T-helper 2 cell treated with Interferon-gamma antibody and Interleukin-4, amounts not matched to agents 5 μg/mL and 100 μg/mL, for 36 hours (primary cell): ENCODE measurements at regions not wholly inside any gene's neighbourhood (a gene's known extent, or its start where the extent isn't known, plus 50 kb on each side); places are given as distances from the start of the nearest gene placed in this dataset.

ENCODE experiments used
- DNase-seq: peaks from one replicate; pipeline ENCODE4 v3.0.0; 2021; ENCODE audit warnings: low spot score
- H3K27ac Mint-ChIP-seq: one replicate; pipeline ENCODE4 v1.8.0; 2021; ENCODE audit warnings: mild to moderate bottlenecking, mixed read lengths
- H3K27me3 Mint-ChIP-seq: one replicate; pipeline ENCODE4 v1.8.0; 2021; ENCODE audit warnings: low read depth, mixed read lengths
- H3K36me3 Mint-ChIP-seq: one replicate; pipeline ENCODE4 v1.8.0; 2021; ENCODE audit warnings: low read depth, mixed read lengths
- H3K4me1 Mint-ChIP-seq: one replicate; pipeline ENCODE4 v1.8.0; 2021; ENCODE audit warnings: low read depth, mixed read lengths
- H3K4me3 Mint-ChIP-seq: one replicate; pipeline ENCODE4 v1.8.0; 2022; ENCODE audit warnings: mild to moderate bottlenecking, moderate library complexity, mixed read lengths
- H3K9me3 Mint-ChIP-seq: one replicate; pipeline ENCODE4 v1.8.0; 2021; ENCODE audit warnings: mixed read lengths

GRCh38 chr4:137627739-137628460 is 95.6 kb upstream of the PCDH18 start:
- H3K27ac Mint-ChIP-seq = no peak overlapping the region
- H3K27me3 Mint-ChIP-seq = no peaks in the 10 kb centered on the region
- H3K9me3 Mint-ChIP-seq = no peaks in the 10 kb centered on the region
- H3K4me1 Mint-ChIP-seq = no peaks in the 10 kb centered on the region
- DNase-seq = no peak
- no peak overlapping the region for H3K4me3 Mint-ChIP-seq
- H3K36me3 Mint-ChIP-seq = no peaks in the 10 kb centered on the region

- Mint-ChIP-seq H3K36me3 (no peaks in the 10 kb centered on the region), H3K9me3 (no peaks in the 10 kb centered on the region), H3K27me3 (no peaks in the 10 kb centered on the region), H3K4me3 (no peak overlapping the region), H3K4me1 (no peaks in the 10 kb centered on the region), H3K27ac (no peak overlapping the region)
- no peak for DNase-seq
Observed at GRCh38 chr4:137626942-137627738, 94.8 kb upstream of the PCDH18 start.

DNA sequence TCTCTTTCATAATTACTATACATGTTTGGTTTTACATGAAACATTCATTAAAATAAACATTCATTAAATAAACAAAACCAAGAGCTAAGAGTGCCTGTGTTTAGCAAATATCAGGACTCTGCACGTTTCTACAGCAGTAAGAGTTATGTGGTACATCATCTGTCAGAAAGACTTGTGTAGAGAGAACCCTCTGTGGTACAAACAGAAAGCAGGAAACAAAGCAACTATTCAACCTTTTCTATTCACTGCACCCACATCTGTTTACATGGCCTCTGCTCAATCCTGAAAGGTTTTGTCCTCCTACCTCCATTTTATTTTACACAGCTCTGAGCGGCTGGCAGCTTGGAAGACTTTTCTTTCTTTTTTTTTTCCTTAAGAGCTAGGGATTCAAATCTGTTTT is 90.7 kb upstream of the PCDH18 start:
- H3K27ac Mint-ChIP-seq = no peak overlapping the region
- no peaks in the 10 kb centered on the region for H3K4me1 Mint-ChIP-seq
- no peaks in the 10 kb centered on the region for H3K27me3 Mint-ChIP-seq
- H3K36me3 Mint-ChIP-seq = no peaks in the 10 kb centered on the region
- peaks cover 3% of the 10 kb centered on the region for H3K9me3 Mint-ChIP-seq
- no peak overlapping the region for H3K4me3 Mint-ChIP-seq
- DNase-seq = no peak

GRCh38 chr4:137621056-137621455 is 88.8 kb upstream of the PCDH18 start:
- no peaks in the 10 kb centered on the region for H3K4me1 Mint-ChIP-seq
- no peak for DNase-seq

DNA sequence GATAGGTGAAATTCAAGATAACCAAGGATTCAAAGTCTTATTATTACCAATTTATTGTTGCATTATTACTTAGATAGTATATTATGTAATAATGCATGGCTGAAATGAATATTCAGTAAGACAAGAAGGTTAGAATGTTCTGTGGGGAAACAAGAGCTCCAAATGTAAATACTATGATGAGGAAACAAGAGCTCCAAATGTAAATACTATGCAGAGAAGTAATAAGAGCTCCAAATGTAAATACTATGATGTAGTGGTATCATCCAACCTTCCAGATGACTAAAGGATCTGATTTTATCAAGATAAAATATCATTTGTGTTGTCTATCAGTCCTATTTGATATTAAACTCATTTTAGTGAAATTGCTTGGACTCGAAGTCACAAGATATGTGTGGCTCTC is 82.2 kb upstream of the PCDH18 start:
- no peaks in the 10 kb centered on the region for H3K36me3 Mint-ChIP-seq
- H3K9me3 Mint-ChIP-seq = peaks cover 9% of the 10 kb centered on the region
- H3K27ac Mint-ChIP-seq = no peak overlapping the region
- H3K27me3 Mint-ChIP-seq = no peaks in the 10 kb centered on the region
- no peaks in the 10 kb centered on the region for H3K4me1 Mint-ChIP-seq
- DNase-seq = no peak
- H3K4me3 Mint-ChIP-seq = no peak overlapping the region

More at GRCh38 chr4:137621056-137621455, 88.8 kb upstream of the PCDH18 start:
- Mint-ChIP-seq H3K9me3 (peaks cover 6% of the 10 kb centered on the region), H3K27me3 (no peaks in the 10 kb centered on the region), H3K4me3 (no peak overlapping the region), H3K27ac (no peak overlapping the region), H3K36me3 (no peaks in the 10 kb centered on the region)

GRCh38 chr4:137611998-137612700 is 79.9 kb upstream of the PCDH18 start:
- Mint-ChIP-seq H3K4me1 (no peaks in the 10 kb centered on the region), H3K36me3 (no peaks in the 10 kb centered on the region), H3K27ac (no peak overlapping the region), H3K27me3 (no peaks in the 10 kb centered on the region), H3K4me3 (no peak overlapping the region), H3K9me3 (peaks cover 3% of the 10 kb centered on the region)
- DNase-seq = no peak

GRCh38 chr4:137610960-137611359 is 78.7 kb upstream of the PCDH18 start:
- no peak overlapping the region for H3K27ac Mint-ChIP-seq
- no peak overlapping the region for H3K4me3 Mint-ChIP-seq
- no peak for DNase-seq
- peaks cover 3% of the 10 kb centered on the region for H3K9me3 Mint-ChIP-seq
- no peaks in the 10 kb centered on the region for H3K36me3 Mint-ChIP-seq
- H3K27me3 Mint-ChIP-seq = no peaks in the 10 kb centered on the region
- no peaks in the 10 kb centered on the region for H3K4me1 Mint-ChIP-seq

- Mint-ChIP-seq H3K4me1 (no peaks in the 10 kb centered on the region), H3K27me3 (no peaks in the 10 kb centered on the region), H3K36me3 (no peaks in the 10 kb centered on the region), H3K27ac (no peak overlapping the region), H3K4me3 (no peak overlapping the region), H3K9me3 (peaks cover 5% of the 10 kb centered on the region)
- no peak for DNase-seq
Observed at GRCh38 chr4:137609718-137610430, 77.6 kb upstream of the PCDH18 start.

DNA sequence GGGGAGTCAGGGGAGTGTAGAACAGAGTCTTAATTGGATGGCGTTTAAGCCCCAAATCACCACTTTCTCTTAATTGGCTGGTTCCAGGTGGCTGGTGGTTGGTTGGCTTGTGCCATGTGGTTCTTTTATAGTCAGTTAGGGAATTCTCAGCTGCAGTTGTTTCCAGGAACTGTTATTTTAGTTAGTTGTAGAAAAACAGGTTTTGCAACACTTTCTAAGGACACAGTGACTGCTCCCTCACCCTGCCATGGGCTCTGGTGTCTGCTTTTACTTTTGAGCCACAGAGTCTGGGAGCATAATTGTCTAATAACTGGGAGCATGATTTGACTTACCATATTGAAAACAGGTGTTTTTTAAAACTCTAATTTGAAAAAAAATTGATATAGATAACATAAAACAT is 75.8 kb upstream of the PCDH18 start:
- no peak overlapping the region for H3K27ac Mint-ChIP-seq
- H3K4me1 Mint-ChIP-seq = no peaks in the 10 kb centered on the region
- no peak overlapping the region for H3K4me3 Mint-ChIP-seq
- H3K9me3 Mint-ChIP-seq = peaks cover 4% of the 10 kb centered on the region
- DNase-seq = no peak
- no peaks in the 10 kb centered on the region for H3K27me3 Mint-ChIP-seq
- no peaks in the 10 kb centered on the region for H3K36me3 Mint-ChIP-seq

GRCh38 chr4:137602436-137602835 is 70.1 kb upstream of the PCDH18 start:
- Mint-ChIP-seq H3K9me3 (peaks cover 4% of the 10 kb centered on the region), H3K27me3 (no peaks in the 10 kb centered on the region), H3K27ac (no peak overlapping the region), H3K4me1 (no peaks in the 10 kb centered on the region), H3K36me3 (no peaks in the 10 kb centered on the region), H3K4me3 (no peak overlapping the region)
- DNase-seq = no peak

DNA sequence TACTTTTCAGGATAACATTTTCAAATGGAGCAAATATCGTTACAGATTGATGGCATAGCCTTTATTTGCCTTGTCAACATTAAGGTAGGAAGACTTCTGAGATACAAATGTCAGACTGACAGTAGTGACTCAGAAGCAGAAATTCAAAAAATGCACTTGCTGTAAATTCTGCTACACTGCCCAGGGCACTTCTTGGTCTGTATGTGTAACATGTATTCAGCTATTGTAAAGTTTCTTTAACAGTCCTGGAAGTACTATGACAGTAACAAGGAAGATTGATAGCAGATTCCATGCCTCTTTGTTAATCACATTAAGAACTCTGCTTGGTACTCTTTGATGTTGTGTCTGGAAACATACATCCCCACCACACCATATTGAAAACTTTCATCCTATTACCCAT is 69.6 kb upstream of the PCDH18 start:
- Mint-ChIP-seq H3K4me3 (no peak overlapping the region), H3K4me1 (no peaks in the 10 kb centered on the region), H3K36me3 (no peaks in the 10 kb centered on the region), H3K27ac (no peak overlapping the region), H3K9me3 (peaks cover 4% of the 10 kb centered on the region), H3K27me3 (no peaks in the 10 kb centered on the region)
- no peak for DNase-seq

DNA sequence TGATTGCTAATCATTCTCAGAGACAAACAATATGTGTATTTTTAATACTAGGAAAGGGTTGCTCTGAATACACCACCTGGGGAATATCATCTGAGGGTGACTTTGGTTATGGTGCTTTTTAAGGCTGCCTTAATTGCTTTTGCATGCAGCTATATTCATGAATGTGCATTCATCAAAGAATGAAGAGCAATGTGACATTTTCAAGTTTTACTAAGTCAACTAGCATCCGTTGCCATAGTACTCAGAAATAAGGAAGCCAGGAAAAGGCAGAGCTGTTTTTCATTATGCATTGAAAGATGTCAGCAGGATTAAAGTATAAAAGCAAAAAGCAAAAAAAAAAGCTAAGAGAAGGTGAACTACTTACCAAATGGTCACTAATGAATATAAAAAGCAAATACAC is 67.4 kb upstream of the PCDH18 start:
- no peak overlapping the region for H3K4me3 Mint-ChIP-seq
- DNase-seq = no peak
- no peaks in the 10 kb centered on the region for H3K27me3 Mint-ChIP-seq

DNA sequence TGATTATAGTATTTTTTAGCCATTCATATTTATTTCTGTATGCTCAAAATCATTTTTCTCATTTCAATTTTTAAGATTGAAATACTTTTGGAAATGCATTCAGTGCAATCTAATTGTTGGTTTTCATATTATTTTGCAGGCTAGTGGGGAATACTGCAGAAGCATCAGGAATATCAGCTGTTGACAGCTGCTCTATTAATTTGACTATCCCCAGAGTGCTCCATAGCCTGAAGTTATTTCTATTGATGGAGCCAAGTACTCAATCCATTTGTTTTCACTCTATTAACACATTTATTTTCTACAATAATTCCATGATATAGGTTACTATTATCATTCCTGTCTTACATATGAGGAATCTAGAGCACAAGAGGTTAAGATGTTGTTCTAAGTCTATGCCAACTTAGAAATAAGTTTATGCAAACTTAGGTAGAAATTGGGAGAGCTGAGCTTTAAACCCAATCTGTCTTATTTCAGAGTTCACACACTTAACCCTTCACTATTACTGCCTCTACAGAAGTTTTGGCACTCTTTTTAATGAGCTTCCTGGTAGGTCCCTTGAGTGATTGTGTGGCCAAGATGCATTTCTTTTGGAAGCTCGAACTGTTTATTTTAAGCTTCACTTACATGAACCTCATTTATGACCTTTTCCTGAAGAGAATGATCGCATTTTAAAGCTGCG is 65.6 kb upstream of the PCDH18 start:
- no peak for DNase-seq
- peaks cover 4% of the 10 kb centered on the region for H3K9me3 Mint-ChIP-seq
- no peaks in the 10 kb centered on the region for H3K4me1 Mint-ChIP-seq
- no peak overlapping the region for H3K4me3 Mint-ChIP-seq
- no peak overlapping the region for H3K27ac Mint-ChIP-seq
- no peaks in the 10 kb centered on the region for H3K27me3 Mint-ChIP-seq
- H3K36me3 Mint-ChIP-seq = no peaks in the 10 kb centered on the region

More for the DNA sequence above, 67.4 kb upstream of the PCDH18 start:
- Mint-ChIP-seq H3K36me3 (no peaks in the 10 kb centered on the region), H3K27ac (no peak overlapping the region), H3K9me3 (no peaks in the 10 kb centered on the region), H3K4me1 (no peaks in the 10 kb centered on the region)
